Body of pancreas (tissue), 4 donors: ENCODE measurements at regions not wholly inside any gene's neighbourhood (a gene's known extent, or its start where the extent isn't known, plus 50 kb on each side); places are given as distances from the start of the nearest gene placed in this dataset.

Source experiments
- CTCF ChIP-seq, 7 experiments: fragments of 450-650 bp in 4 of 7; fragments of 200-600 bp in 3 of 7; sonication (generic) in 3 of 7; IDR thresholded peaks; one replicate each; pipeline ENCODE4 v1.5.1; 2016 to 2019; ENCODE audit warnings: antibody characterized with exemption in 7 of 7
- POLR2A ChIP-seq, 3 donors: fragments of 450-650 bp; IDR thresholded peaks; one replicate each; pipeline ENCODE4 v1.6.1; 2016; ENCODE audit warnings: antibody characterized with exemption in 3 of 3, mild to moderate bottlenecking in 2 of 3

DNA sequence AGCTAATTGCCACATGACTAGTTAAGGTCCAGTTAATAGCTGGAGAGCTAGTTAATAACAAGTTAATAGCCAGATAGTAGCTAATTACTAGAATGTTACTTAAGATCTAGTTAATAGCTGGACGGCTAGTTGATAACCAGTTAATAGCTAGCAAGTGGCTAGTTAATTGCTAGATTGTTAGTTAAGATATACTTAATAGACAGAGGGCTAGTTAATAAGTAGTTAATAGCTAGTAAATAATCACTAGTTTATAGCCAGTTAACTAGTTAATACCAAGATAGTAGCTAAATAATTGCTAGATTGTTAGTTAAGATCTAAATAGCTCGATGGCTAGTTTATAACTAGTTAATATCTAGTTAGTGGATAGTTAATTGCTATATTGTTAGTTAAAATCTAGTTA, 632.6 kb upstream of the CT83 start:
- no peak for TF ChIP-seq CTCF (IDR thresholded peaks at IDR 0.05)
- TF ChIP-seq POLR2A (IDR thresholded peaks at IDR 0.05): no peak
